ENCODE measurements at regions not wholly inside any gene's neighbourhood (a gene's known extent, or its start where the extent isn't known, plus 50 kb on each side); places are given as distances from the start of the nearest gene placed in this dataset.
"Not testable (repeated sequence)": the region's sequence is repeated elsewhere in the genome, so short reads cannot be mapped to it uniquely, and the experiment has no call there.

- not testable (repeated sequence) for TF ChIP-seq SUZ12 (IDR thresholded peaks at IDR 0.05; ENCODE audit: extremely low read depth, insufficient read depth, insufficient read length); ZNF274 (IDR thresholded peaks at IDR 0.05; ENCODE audit: low read depth, low read length); YY1 (IDR thresholded peaks at IDR 0.05; ENCODE audit: insufficient read depth, insufficient read length)
Measured at GRCh38 chr4:97141332-97141731, 1001.9 kb downstream of the STPG2 start.
